GM12878 (cell line): ENCODE measurements at regions not wholly inside any gene's neighbourhood (a gene's known extent, or its start where the extent isn't known, plus 50 kb on each side); places are given as distances from the start of the nearest gene placed in this dataset.

ENCODE experiments used
- ATAC-seq: fragments of 200-7000 bp; cut with Tn5 transposase; 3 replicates; pipeline ENCODE4 v1.9.1; 2020; ENCODE audit warnings: mild to moderate bottlenecking, moderate library complexity
- BruUV-seq: library from RNA; stranded (reverse); fragments of 400-500 nt; replicated peaks from 2 replicates; lab custom pipeline; 2021; lab: Mats Ljungman, UMichigan
- CTCF ChIA-PET: fragments of 300-600 bp; sonication (Branson Sonifier 250); formaldehyde crosslinking; extraction: SDS; loops from one replicate; lab custom pipeline; 2021; ENCODE audit warnings: inconsistent platforms; lab: Yijun Ruan, JAX
- POLR2A ChIA-PET: fragments of 350-600 bp; formaldehyde crosslinking; extraction: SDS; loops from one replicate; lab custom pipeline; 2021; ENCODE audit warnings: inconsistent platforms; lab: Charles Lee
- RAD21 ChIA-PET: fragments of 300-600 bp; sonication (Branson Sonifier 250); formaldehyde crosslinking; loops from one replicate; lab custom pipeline; 2023; ENCODE audit warnings: antibody characterized with exemption; ENCODE audit not compliant: unreplicated experiment; lab: Charles Lee
- SMC1A ChIA-PET: fragments of 300-600 bp; sonication (Branson Sonifier 250); formaldehyde crosslinking; loops from one replicate; lab custom pipeline; 2023; ENCODE audit not compliant: unreplicated experiment, uncharacterized antibody; lab: Charles Lee
- DNase-seq: peaks from one replicate; pipeline ENCODE4 v3.0.0-alpha.2; 2011; ENCODE audit warnings: low read depth, low spot score
- FAIRE-seq: peaks from 3 replicates; lab custom pipeline; 2011; peaks lifted over from hg19 to GRCh38; lab: Jason Lieb, UNC
- H2AFZ ChIP-seq: 2 replicates; pipeline ENCODE4 v1.6.0; 2011; ENCODE audit warnings: low read depth, low read length, control low read depth; ENCODE audit not compliant: control insufficient read depth
- H3K27ac ChIP-seq: 2 replicates; pipeline ENCODE4 v1.5.1; 2011; ENCODE audit warnings: control low read depth; ENCODE audit not compliant: control insufficient read depth, insufficient read depth
- H3K27me3 ChIP-seq, 2 experiments: replicated peaks in 1 of 2; 2 replicates each; pipeline versions ENCODE4 v1.6.0 to v1.6.1; 2011; ENCODE audit warnings: low read length in 1 of 2; ENCODE audit not compliant: control insufficient read depth in 2 of 2, insufficient read depth in 2 of 2
- H3K36me3 ChIP-seq, 2 experiments: 2 replicates each; pipeline ENCODE4 v1.5.1; 2011; ENCODE audit warnings: low read length in 1 of 2; ENCODE audit not compliant: control insufficient read depth in 2 of 2, insufficient read depth in 2 of 2
- H3K4me1 ChIP-seq: 2 replicates; pipeline ENCODE4 v1.6.1; 2011; ENCODE audit warnings: mild to moderate bottlenecking, low read length, moderate library complexity, mixed read lengths; ENCODE audit not compliant: control insufficient read depth, insufficient read depth
- H3K4me2 ChIP-seq: 2 replicates; pipeline ENCODE4 v1.6.0; 2011; ENCODE audit warnings: control low read depth; ENCODE audit not compliant: control insufficient read depth, insufficient read depth
- H3K4me3 ChIP-seq: fragments of 200-600 bp; sonication (generic); 2 replicates; pipeline ENCODE4 v1.5.1; 2016
- H3K79me2 ChIP-seq: 2 replicates; pipeline ENCODE4 v1.6.0; 2011; ENCODE audit warnings: low read length; ENCODE audit not compliant: control insufficient read depth, insufficient read depth
- H3K9ac ChIP-seq: 2 replicates; pipeline ENCODE4 v1.8.0; 2011; ENCODE audit warnings: low read length, control low read depth, mixed read lengths; ENCODE audit not compliant: control insufficient read depth, insufficient read depth
- H3K9me3 ChIP-seq: replicated peaks from 3 replicates; pipeline ENCODE4 v1.5.1; 2011; ENCODE audit warnings: mild to moderate bottlenecking, low read length; ENCODE audit not compliant: control insufficient read depth, insufficient read depth
- H4K20me1 ChIP-seq: 2 replicates; pipeline ENCODE4 v1.6.0; 2011; ENCODE audit not compliant: control insufficient read depth, insufficient read depth
- ASH2L ChIP-seq: fragments of 300-600, 200-600 bp; sonication (generic); IDR thresholded peaks from 2 replicates; pipeline ENCODE4 v1.6.1; 2017; ENCODE audit warnings: low read depth, mild to moderate bottlenecking, borderline replicate concordance
- BHLHE40 ChIP-seq, 2 experiments: fragments of 450-650 bp in 1 of 2; IDR thresholded peaks; 2 replicates each; pipeline ENCODE4 v1.6.1; 2011 to 2017; ENCODE audit warnings: low read depth in 2 of 2, borderline replicate concordance in 1 of 2, improper control_type of control experiment in 1 of 2, low read length in 1 of 2, mild to moderate bottlenecking in 1 of 2
- CBX3 ChIP-seq: fragments of 200-600 bp; sonication (generic); IDR thresholded peaks from 2 replicates; pipeline ENCODE4 v1.6.1; 2016; ENCODE audit warnings: low read depth, borderline replicate concordance
- CHD4 ChIP-seq: fragments of 200-600 bp; sonication (generic); IDR thresholded peaks from 2 replicates; pipeline ENCODE4 v1.6.1; 2016; ENCODE audit warnings: mild to moderate bottlenecking
- ESRRA ChIP-seq: IDR thresholded peaks from 2 replicates; pipeline ENCODE4 v1.6.1; 2012; ENCODE audit warnings: mild to moderate bottlenecking, low read length, improper control_type of control experiment
- HDAC2 ChIP-seq: fragments of 200-600 bp; sonication (generic); IDR thresholded peaks from 2 replicates; pipeline ENCODE4 v1.6.1; 2017
- IKZF1 ChIP-seq: fragments of 450-650 bp; conservative IDR thresholded peaks from 2 replicates; pipeline ENCODE4 v1.6.1; 2017; ENCODE audit warnings: antibody characterized with exemption, mild to moderate bottlenecking
- KDM1A ChIP-seq: fragments of 200-600 bp; sonication (generic); IDR thresholded peaks from 2 replicates; pipeline ENCODE4 v1.6.1; 2016; ENCODE audit warnings: borderline replicate concordance
- PAX8 ChIP-seq: fragments of 450-650 bp; IDR thresholded peaks from 2 replicates; pipeline ENCODE4 v1.6.1; 2017; ENCODE audit warnings: mild to moderate bottlenecking, moderate library complexity
- SIN3A ChIP-seq: IDR thresholded peaks from 2 replicates; pipeline ENCODE4 v1.6.1; 2012; ENCODE audit warnings: low read depth, low read length, improper control_type of control experiment
- SMAD5 ChIP-seq: IDR thresholded peaks from 2 replicates; pipeline ENCODE4 v1.6.1; 2016; ENCODE audit warnings: antibody characterized with exemption, low read depth
- TAF1 ChIP-seq: IDR thresholded peaks from 2 replicates; pipeline ENCODE4 v1.6.1; 2011; ENCODE audit warnings: mild to moderate bottlenecking, low read depth, low read length, borderline replicate concordance
- WGBS: methylation state at CpG from one replicate; pipeline ENCODE4 v1.1.6; 2016; ENCODE audit warnings: low lambda C conversion rate; ENCODE audit not compliant: insufficient replicate concordance, insufficient coverage; ENCODE audit errors: missing lambda C conversion rate; 5-methylcytosine and 5-hydroxymethylcytosine counted together
- in situ Hi-C: fragments of 300-500 bp; cut with MboI; formaldehyde crosslinking; loops from 9 replicates; pipeline ENCODE4 v1.14.3; 2018; ENCODE audit warnings: mixed read lengths
- intact Hi-C: fragments of 100-400 bp; cut with micrococcal nuclease; formaldehyde crosslinking; loops from one replicate; pipeline ENCODE4 v1.14.2; 2022; ENCODE audit not compliant: unreplicated experiment
- TF ChIP-seq, protein P1 (sequence below): fragments of 150-350 bp; IDR thresholded peaks from 2 replicates; pipeline ENCODE4 v1.6.1; 2016; ENCODE audit warnings: low read depth, low read length
- TF ChIP-seq, protein P2 (sequence below): IDR thresholded peaks from 2 replicates; pipeline ENCODE4 v1.6.1; 2012; ENCODE audit warnings: low read depth, low read length, improper control_type of control experiment
- TF ChIP-seq, protein P3 (sequence below): fragments of 450-650 bp; formaldehyde crosslinking; IDR thresholded peaks from 2 replicates; pipeline ENCODE4 v1.5.0; 2022; ENCODE audit warnings: mild to moderate bottlenecking, missing genetic modification characterization
- TF ChIP-seq, protein P4 (sequence below): IDR thresholded peaks from 2 replicates; pipeline ENCODE4 v1.6.1; 2011; ENCODE audit warnings: low read depth, low read length, improper control_type of control experiment, borderline replicate concordance

DNA sequence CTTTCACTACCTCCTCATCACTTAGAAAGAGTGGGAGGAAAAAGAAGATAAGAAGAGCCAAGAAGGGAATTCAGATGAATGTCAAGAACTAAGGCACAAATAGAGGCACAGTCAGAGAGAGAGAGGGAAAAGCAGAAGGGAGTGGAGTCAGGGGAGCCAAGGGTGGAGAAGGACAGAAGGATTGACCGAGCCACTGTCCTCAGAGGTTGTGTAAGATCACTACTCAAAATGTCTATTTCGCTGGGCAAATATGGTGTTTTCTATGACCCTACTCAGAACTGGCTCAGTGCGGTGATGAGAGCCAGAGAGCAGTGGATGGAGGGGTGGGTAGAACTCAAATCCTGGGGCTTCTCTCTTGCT lies 139.2 kb upstream of the HS3ST2 start:
- H3K4me1 ChIP-seq: no peaks in the 10 kb centered on the region
- FAIRE-seq (no peak), DNase-seq (no peak), ATAC-seq (no peak)
- no peak overlapping the region for H3K4me3 ChIP-seq
- H4K20me1 ChIP-seq: no peaks in the 10 kb centered on the region
- H3K9me3 ChIP-seq: no peaks in the 10 kb centered on the region
- in situ Hi-C loops: loop anchor here (10.0 kb wide), 1 partner anchor 350 kb away; no protein-coding TSS in a partner anchor
- ChIA-PET RAD21 (no interaction called here), POLR2A (no interaction called here), SMC1A (no interaction called here), CTCF (interaction anchor here (0.8 to 1.4 kb wide), 4 partner anchors 17 to 1486 kb away, joined by 3 to 5 read pairs (median 4); no protein-coding TSS in a partner anchor)
- H2AFZ ChIP-seq: no peak overlapping the region
- no peaks in the 10 kb centered on the region for H3K36me3 ChIP-seq
- no TSS peak for BruUV-seq
- H3K27me3 ChIP-seq: no peaks in the 10 kb centered on the region; a peak in 1 of 4 replicates
- no peak overlapping the region for H3K9ac ChIP-seq
- intact Hi-C loops: no loop called here
- no peak overlapping the region for H3K27ac ChIP-seq
- no peaks in the 10 kb centered on the region for H3K79me2 ChIP-seq
- 50% methylated on average over 3 of the region's 3 CpGs for WGBS
- no peak overlapping the region for H3K4me2 ChIP-seq
- no peak for TF ChIP-seq ASH2L
- TF ChIP-seq, protein P1, sequence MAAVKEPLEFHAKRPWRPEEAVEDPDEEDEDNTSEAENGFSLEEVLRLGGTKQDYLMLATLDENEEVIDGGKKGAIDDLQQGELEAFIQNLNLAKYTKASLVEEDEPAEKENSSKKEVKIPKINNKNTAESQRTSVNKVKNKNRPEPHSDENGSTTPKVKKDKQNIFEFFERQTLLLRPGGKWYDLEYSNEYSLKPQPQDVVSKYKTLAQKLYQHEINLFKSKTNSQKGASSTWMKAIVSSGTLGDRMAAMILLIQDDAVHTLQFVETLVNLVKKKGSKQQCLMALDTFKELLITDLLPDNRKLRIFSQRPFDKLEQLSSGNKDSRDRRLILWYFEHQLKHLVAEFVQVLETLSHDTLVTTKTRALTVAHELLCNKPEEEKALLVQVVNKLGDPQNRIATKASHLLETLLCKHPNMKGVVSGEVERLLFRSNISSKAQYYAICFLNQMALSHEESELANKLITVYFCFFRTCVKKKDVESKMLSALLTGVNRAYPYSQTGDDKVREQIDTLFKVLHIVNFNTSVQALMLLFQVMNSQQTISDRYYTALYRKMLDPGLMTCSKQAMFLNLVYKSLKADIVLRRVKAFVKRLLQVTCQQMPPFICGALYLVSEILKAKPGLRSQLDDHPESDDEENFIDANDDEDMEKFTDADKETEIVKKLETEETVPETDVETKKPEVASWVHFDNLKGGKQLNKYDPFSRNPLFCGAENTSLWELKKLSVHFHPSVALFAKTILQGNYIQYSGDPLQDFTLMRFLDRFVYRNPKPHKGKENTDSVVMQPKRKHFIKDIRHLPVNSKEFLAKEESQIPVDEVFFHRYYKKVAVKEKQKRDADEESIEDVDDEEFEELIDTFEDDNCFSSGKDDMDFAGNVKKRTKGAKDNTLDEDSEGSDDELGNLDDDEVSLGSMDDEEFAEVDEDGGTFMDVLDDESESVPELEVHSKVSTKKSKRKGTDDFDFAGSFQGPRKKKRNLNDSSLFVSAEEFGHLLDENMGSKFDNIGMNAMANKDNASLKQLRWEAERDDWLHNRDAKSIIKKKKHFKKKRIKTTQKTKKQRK: no peak
- TF ChIP-seq CHD4: no peak
- TF ChIP-seq, protein P2, sequence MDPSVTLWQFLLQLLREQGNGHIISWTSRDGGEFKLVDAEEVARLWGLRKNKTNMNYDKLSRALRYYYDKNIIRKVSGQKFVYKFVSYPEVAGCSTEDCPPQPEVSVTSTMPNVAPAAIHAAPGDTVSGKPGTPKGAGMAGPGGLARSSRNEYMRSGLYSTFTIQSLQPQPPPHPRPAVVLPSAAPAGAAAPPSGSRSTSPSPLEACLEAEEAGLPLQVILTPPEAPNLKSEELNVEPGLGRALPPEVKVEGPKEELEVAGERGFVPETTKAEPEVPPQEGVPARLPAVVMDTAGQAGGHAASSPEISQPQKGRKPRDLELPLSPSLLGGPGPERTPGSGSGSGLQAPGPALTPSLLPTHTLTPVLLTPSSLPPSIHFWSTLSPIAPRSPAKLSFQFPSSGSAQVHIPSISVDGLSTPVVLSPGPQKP: no peak
- TF ChIP-seq, protein P3, sequence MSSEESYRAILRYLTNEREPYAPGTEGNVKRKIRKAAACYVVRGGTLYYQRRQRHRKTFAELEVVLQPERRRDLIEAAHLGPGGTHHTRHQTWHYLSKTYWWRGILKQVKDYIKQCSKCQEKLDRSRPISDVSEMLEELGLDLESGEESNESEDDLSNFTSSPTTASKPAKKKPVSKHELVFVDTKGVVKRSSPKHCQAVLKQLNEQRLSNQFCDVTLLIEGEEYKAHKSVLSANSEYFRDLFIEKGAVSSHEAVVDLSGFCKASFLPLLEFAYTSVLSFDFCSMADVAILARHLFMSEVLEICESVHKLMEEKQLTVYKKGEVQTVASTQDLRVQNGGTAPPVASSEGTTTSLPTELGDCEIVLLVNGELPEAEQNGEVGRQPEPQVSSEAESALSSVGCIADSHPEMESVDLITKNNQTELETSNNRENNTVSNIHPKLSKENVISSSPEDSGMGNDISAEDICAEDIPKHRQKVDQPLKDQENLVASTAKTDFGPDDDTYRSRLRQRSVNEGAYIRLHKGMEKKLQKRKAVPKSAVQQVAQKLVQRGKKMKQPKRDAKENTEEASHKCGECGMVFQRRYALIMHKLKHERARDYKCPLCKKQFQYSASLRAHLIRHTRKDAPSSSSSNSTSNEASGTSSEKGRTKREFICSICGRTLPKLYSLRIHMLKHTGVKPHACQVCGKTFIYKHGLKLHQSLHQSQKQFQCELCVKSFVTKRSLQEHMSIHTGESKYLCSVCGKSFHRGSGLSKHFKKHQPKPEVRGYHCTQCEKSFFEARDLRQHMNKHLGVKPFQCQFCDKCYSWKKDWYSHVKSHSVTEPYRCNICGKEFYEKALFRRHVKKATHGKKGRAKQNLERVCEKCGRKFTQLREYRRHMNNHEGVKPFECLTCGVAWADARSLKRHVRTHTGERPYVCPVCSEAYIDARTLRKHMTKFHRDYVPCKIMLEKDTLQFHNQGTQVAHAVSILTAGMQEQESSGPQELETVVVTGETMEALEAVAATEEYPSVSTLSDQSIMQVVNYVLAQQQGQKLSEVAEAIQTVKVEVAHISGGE (CRISPR knock-in tag): no peak
- TF ChIP-seq, protein P4, sequence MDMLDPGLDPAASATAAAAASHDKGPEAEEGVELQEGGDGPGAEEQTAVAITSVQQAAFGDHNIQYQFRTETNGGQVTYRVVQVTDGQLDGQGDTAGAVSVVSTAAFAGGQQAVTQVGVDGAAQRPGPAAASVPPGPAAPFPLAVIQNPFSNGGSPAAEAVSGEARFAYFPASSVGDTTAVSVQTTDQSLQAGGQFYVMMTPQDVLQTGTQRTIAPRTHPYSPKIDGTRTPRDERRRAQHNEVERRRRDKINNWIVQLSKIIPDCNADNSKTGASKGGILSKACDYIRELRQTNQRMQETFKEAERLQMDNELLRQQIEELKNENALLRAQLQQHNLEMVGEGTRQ: no peak
- no peak for TF ChIP-seq ESRRA
- TF ChIP-seq HDAC2: no peak
- no peak for TF ChIP-seq CBX3
- no peak for TF ChIP-seq SIN3A
- no peak for TF ChIP-seq PAX8
- TF ChIP-seq TAF1: no peak
- TF ChIP-seq BHLHE40 (IDR thresholded peaks at IDR 0.05; ENCODE audit: borderline replicate concordance in 1 of 2, low read depth in 2 of 2, low read length in 1 of 2): no peak
- TF ChIP-seq IKZF1: no peak
- no peak for TF ChIP-seq SMAD5
- TF ChIP-seq KDM1A: no peak
